ENCODE measurements at regions not wholly inside any gene's neighbourhood (a gene's known extent, or its start where the extent isn't known, plus 50 kb on each side); places are given as distances from the start of the nearest gene placed in this dataset.
"Not testable (repeated sequence)": the region's sequence is repeated elsewhere in the genome, so short reads cannot be mapped to it uniquely, and the experiment has no call there.

DNA sequence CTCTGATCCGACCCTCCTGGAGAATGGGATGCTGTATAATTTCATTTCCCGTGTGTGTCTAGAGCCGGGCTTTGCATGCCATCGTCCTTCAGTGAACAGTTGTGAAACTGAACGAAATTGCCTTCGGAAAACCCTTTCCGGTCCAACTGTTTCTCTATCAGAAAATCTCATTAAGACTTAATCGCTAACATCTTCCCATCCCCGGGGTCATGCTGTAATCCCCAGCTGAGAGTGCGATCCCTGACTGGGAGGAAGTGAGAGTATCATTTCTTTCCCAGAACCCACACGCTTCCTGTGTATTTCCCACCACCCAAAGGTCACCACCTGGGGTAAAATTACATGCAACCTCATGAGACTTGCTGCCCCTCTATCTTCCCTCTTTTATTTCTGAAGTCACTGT lies 75.6 kb upstream of the RBFOX1 start:
- no peak for DNase-seq (ENCODE audit: low read depth, low spot score)
- ChIA-PET CTCF (no interaction called here), POLR2A (no interaction called here)

DNA sequence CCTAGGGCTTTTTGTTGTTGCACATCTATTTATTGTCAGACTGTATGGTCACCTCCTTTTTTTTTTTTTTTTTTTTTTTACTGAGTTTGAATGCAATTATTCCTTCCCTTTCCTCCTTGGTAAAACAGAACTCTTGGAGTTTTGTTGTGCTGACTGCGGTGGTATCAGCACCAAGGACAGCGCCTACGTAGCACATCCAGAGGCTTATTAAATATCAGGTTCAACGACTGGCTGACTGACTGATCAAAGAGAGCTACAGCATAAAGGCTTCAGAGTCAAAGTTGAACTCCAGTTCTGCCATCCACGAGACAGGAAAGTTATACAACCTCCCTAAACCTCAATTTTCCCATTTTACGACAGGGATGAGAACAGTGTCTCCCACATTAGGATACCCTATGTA lies 86.1 kb upstream of the RBFOX1 start:
- ChIA-PET CTCF (no interaction called here), POLR2A (no interaction called here)
- H3K4me3 ChIP-seq (ENCODE audit: low read depth, low read length), result no peak overlapping the region
- TF ChIP-seq, protein P1, sequence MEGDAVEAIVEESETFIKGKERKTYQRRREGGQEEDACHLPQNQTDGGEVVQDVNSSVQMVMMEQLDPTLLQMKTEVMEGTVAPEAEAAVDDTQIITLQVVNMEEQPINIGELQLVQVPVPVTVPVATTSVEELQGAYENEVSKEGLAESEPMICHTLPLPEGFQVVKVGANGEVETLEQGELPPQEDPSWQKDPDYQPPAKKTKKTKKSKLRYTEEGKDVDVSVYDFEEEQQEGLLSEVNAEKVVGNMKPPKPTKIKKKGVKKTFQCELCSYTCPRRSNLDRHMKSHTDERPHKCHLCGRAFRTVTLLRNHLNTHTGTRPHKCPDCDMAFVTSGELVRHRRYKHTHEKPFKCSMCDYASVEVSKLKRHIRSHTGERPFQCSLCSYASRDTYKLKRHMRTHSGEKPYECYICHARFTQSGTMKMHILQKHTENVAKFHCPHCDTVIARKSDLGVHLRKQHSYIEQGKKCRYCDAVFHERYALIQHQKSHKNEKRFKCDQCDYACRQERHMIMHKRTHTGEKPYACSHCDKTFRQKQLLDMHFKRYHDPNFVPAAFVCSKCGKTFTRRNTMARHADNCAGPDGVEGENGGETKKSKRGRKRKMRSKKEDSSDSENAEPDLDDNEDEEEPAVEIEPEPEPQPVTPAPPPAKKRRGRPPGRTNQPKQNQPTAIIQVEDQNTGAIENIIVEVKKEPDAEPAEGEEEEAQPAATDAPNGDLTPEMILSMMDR (IDR thresholded peaks at IDR 0.05; ENCODE audit: insufficient read depth, low read length, missing control alignments), result no peak
- DNase-seq (ENCODE audit: low read depth, low spot score), result no peak

More for the DNA sequence above, 75.6 kb upstream of the RBFOX1 start:
- no peak overlapping the region for H3K4me3 ChIP-seq (ENCODE audit: low read depth, low read length)
- TF ChIP-seq, protein P1 (IDR thresholded peaks at IDR 0.05; ENCODE audit: insufficient read depth, low read length, missing control alignments), result no peak

DNA sequence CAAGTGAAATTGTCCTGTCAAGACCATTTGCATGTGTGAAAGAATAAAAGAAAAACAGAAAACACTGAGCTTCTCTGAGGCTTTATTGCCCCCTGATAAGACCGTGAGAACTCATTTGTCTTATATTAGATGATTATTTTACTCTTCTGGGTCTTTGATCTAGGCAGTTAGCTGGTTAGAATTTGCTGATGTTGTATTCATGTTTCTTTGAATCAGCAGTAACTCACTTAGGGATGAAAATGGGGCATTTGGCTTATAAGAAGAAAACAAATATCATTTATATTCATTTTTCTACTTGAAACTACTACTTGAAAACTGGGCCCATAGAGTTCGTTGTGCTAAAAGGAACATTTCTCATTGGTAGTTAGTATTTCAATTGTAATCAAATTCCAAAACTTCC lies 93.1 kb upstream of the RBFOX1 start:
- no peak overlapping the region for H3K4me3 ChIP-seq (ENCODE audit: low read depth, low read length)
- POLR2A ChIA-PET, result no interaction called here
- TF ChIP-seq, protein P1 (IDR thresholded peaks at IDR 0.05; ENCODE audit: insufficient read depth, low read length, missing control alignments), result no peak
- DNase-seq (ENCODE audit: low read depth, low spot score), result no peak
- CTCF ChIA-PET, result no interaction called here

DNA sequence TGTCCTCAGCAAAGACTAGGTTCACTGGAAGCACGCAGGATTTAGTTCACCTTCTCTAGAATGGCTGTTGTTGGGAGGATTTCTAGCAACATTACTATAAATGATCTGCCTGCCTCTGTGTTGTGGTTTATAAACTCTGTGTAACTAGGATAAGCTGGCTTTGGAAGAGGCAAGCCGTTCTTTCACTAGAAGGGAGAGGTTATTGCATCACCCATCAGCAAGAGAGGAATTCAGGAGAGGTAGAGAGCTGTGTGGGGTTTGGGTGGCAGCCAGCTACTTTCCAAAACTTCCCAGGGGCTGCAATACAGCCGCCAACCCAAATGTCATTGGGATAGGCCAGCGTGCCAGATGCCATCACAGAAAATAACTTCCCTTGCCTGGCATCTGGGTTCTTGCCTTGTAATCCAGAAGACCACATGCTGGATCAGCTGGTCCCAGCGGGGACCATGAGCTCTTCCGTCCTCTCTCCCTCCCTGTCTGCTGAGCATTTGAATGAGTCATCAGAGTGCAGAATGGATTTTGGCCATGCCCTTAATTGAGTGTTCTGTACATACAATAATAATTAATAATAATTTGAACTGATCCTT lies 95.7 kb upstream of the RBFOX1 start:
- DNase-seq (ENCODE audit: low read depth, low spot score), result no peak
- no peak overlapping the region for H3K4me3 ChIP-seq (ENCODE audit: low read depth, low read length)
- ChIA-PET POLR2A (no interaction called here), CTCF (no interaction called here)
- TF ChIP-seq, protein P1 (IDR thresholded peaks at IDR 0.05; ENCODE audit: insufficient read depth, low read length, missing control alignments), result no peak

DNA sequence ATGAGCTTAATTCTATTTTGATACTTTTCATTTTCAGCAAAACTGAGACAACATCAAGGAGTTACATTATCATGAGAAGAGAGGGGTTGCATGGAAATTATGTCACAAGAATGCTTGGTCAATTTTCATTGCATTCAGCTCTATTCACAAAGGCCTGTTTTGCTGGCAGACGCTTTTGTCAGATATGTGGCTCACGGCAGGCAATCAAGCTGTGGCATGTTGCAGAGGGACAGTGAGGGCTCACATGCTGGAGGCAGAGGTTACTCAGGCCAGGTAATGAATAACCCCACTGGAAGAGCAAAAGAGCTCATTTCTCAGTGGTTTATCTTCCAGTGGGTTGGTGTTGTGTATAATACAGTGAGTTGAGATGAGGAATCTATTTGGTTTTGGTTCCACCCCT lies 98.7 kb upstream of the RBFOX1 start:
- ChIA-PET POLR2A (no interaction called here), CTCF (no interaction called here)
- DNase-seq (ENCODE audit: low read depth, low spot score), result no peak
- no peak overlapping the region for H3K4me3 ChIP-seq (ENCODE audit: low read depth, low read length)
- TF ChIP-seq, protein P1 (IDR thresholded peaks at IDR 0.05; ENCODE audit: insufficient read depth, low read length, missing control alignments), result no peak

DNA sequence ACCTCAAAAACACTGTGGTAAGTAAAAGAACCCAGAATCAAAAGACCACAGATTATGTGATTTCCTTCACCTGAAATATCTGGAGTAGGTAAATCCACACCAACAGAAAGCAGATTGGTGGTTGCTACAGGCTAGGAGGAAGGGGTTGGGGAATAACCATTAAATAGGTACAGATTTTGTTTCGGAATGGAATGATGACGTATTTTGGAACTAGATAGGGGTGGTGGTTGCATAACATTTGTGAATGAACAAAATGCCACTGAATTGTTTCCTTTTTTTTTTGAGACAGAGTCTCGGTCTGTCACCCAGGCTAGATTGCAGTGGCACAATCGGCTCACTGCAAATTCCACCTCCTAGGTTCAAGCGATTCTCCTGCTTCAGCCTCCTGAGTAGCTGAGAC lies 100.9 kb upstream of the RBFOX1 start:
- no peak for DNase-seq (ENCODE audit: low read depth, low spot score)
- no peak overlapping the region for H3K4me3 ChIP-seq (ENCODE audit: low read depth, low read length)
- POLR2A ChIA-PET, result no interaction called here
- CTCF ChIA-PET, result no interaction called here
- TF ChIP-seq, protein P1 (IDR thresholded peaks at IDR 0.05; ENCODE audit: insufficient read depth, low read length, missing control alignments), result no peak

DNA sequence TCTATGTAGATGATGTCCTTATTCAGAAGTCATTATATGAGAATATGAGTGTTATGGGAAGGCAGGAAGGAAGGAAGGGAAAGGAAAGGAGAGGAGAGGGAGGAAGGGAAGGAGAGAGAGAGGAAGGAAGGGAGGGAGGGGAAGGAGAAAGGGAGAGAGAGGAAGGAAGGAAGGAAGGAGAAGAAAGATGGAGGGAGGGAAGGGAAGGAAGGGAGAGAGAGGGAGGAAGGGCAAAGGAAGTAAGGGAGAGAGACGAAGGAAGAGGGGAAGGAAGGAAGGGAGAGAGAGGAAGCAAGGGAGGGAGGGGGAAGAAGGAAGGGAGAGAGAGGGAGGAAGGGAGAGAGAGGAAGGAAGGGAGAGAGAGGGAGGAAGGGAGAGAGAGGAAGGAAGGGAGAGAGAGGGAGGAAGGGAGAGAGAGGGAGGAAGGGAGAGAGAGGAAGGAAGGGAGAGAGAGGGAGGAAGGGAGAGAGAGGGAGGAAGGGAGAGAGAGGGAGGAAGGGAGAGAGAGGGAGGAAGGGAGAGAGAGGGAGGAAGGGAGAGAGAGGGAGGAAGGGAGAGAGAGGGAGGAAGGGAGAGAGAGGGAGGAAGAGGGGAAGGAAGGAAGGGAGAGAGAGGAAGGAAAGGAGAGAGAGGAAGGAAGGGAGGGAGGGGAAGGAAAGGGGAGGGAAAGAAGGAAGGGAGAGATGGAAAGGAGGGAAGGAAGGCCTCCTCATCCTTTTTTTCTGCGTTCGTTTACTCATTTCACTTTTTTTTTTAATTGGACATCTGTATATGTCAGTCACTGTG lies 103.0 kb upstream of the RBFOX1 start:
- CTCF ChIA-PET; POLR2A ChIA-PET; DNase-seq (ENCODE audit: low read depth, low spot score); H3K4me3 ChIP-seq (ENCODE audit: low read depth, low read length): not testable (repeated sequence)

Measured in AG04449 (cell line).